HEK293 (cell line): ENCODE measurements at regions not wholly inside any gene's neighbourhood (a gene's known extent, or its start where the extent isn't known, plus 50 kb on each side); places are given as distances from the start of the nearest gene placed in this dataset.

Experiments
- CTCF ChIA-PET: fragments of 350-600 bp; formaldehyde crosslinking; extraction: SDS; loops from one replicate; lab custom pipeline; 2021; ENCODE audit warnings: antibody characterized with exemption; lab: Yijun Ruan, JAX
- POLR2A ChIA-PET: fragments of 300-600 bp; formaldehyde crosslinking; extraction: SDS; loops from one replicate; lab custom pipeline; 2020; ENCODE audit warnings: antibody characterized with exemption, inconsistent platforms; lab: Yijun Ruan, JAX
- H3K27ac ChIP-seq: fragments of 200-500 bp; sonication (Bioruptor generic); 2 replicates; pipeline ENCODE4 v1.5.1; 2014; ENCODE audit warnings: low read depth, low read length, control low read depth, inconsistent platforms; ENCODE audit errors: extremely low read depth
- H3K36me3 ChIP-seq, 2 experiments: fragments of 200-500 bp in 1 of 2; sonication (Bioruptor generic) in 1 of 2; 1 replicate in 1 of 2; 2 replicates in 1 of 2; pipeline ENCODE4 v1.5.1; 2014 to 2017; ENCODE audit warnings: inconsistent platforms in 2 of 2, low read length in 2 of 2; ENCODE audit not compliant: control insufficient read depth in 2 of 2, insufficient read depth in 1 of 2
- H3K4me1 ChIP-seq: fragments of 200-500 bp; sonication (Bioruptor generic); 2 replicates; pipeline ENCODE4 v1.5.1; 2014; ENCODE audit warnings: mild to moderate bottlenecking, low read length, inconsistent platforms; ENCODE audit not compliant: control insufficient read depth, insufficient read depth
- H3K4me3 ChIP-seq: 2 replicates; pipeline ENCODE4 v1.5.1; 2011; ENCODE audit warnings: low read depth, mild to moderate bottlenecking, control low read depth, low read length, moderate library complexity
- H3K9me3 ChIP-seq: fragments of 200-500 bp; sonication (Bioruptor generic); 2 replicates; pipeline ENCODE4 v1.5.1; 2014; ENCODE audit warnings: low read depth, low read length, inconsistent platforms; ENCODE audit not compliant: control insufficient read depth, insufficient read depth
- BCL11B ChIP-seq: fragments of 450-650 bp; formaldehyde crosslinking; IDR thresholded peaks from 2 replicates; pipeline ENCODE4 v1.5.1; 2016; ENCODE audit warnings: low read depth, missing biosample characterization, missing genetic modification characterization
- EGR2 ChIP-seq: fragments of 450-650 bp; formaldehyde crosslinking; IDR thresholded peaks from 2 replicates; pipeline ENCODE4 v1.5.1; 2016; ENCODE audit warnings: low read depth, missing biosample characterization, missing genetic modification characterization
- GFI1B ChIP-seq: fragments of 450-650 bp; formaldehyde crosslinking; IDR thresholded peaks from 2 replicates; pipeline ENCODE4 v1.5.1; 2016; ENCODE audit warnings: missing biosample characterization, missing genetic modification characterization
- GLI4 ChIP-seq: fragments of 450-650 bp; formaldehyde crosslinking; IDR thresholded peaks from 2 replicates; pipeline ENCODE4 v1.5.1; 2016; ENCODE audit warnings: missing biosample characterization, missing genetic modification characterization
- IKZF3 ChIP-seq: fragments of 450-650 bp; IDR thresholded peaks from 2 replicates; pipeline ENCODE4 v1.5.0; 2018; ENCODE audit warnings: missing biosample characterization, mild to moderate bottlenecking, missing genetic modification characterization, moderate library complexity
- OSR2 ChIP-seq: fragments of 450-650 bp; formaldehyde crosslinking; IDR thresholded peaks from 2 replicates; pipeline ENCODE4 v1.5.1; 2016; ENCODE audit warnings: missing biosample characterization, missing genetic modification characterization
- SCRT1 ChIP-seq: fragments of 450-650 bp; formaldehyde crosslinking; IDR thresholded peaks from 2 replicates; pipeline ENCODE4 v1.5.1; 2016; ENCODE audit warnings: missing biosample characterization, missing genetic modification characterization, borderline replicate concordance
- SCRT2 ChIP-seq: fragments of 450-650 bp; formaldehyde crosslinking; IDR thresholded peaks from 2 replicates; pipeline ENCODE4 v1.5.1; 2016; ENCODE audit warnings: missing biosample characterization, missing genetic modification characterization
- SETDB1 ChIP-seq: IDR thresholded peaks from one replicate; pipeline ENCODE4 v1.6.1; 2017; ENCODE audit warnings: mild to moderate bottlenecking, low read length, moderate library complexity, mixed read lengths; ENCODE audit not compliant: insufficient read length
- TCF7L2 ChIP-seq: IDR thresholded peaks from 2 replicates; pipeline ENCODE4 v1.6.1; 2011; ENCODE audit warnings: low read depth, mild to moderate bottlenecking, inconsistent platforms, low read length, moderate library complexity, borderline replicate concordance
- YY1 ChIP-seq: fragments of 450-650 bp; formaldehyde crosslinking; IDR thresholded peaks from 2 replicates; pipeline ENCODE4 v1.5.1; 2018; ENCODE audit warnings: missing biosample characterization, missing genetic modification characterization
- ZNF146 ChIP-seq: fragments of 450-650 bp; formaldehyde crosslinking; IDR thresholded peaks from 2 replicates; pipeline ENCODE4 v1.5.1; 2016; ENCODE audit warnings: missing biosample characterization, missing genetic modification characterization
- ZNF18 ChIP-seq: fragments of 450-650 bp; formaldehyde crosslinking; IDR thresholded peaks from 2 replicates; pipeline ENCODE4 v1.5.1; 2016; ENCODE audit warnings: missing biosample characterization, missing genetic modification characterization
- ZNF214 ChIP-seq: fragments of 450-650 bp; formaldehyde crosslinking; IDR thresholded peaks from 2 replicates; pipeline ENCODE4 v1.5.1; 2017; ENCODE audit warnings: missing biosample characterization, mild to moderate bottlenecking, missing genetic modification characterization, borderline replicate concordance
- ZNF302 ChIP-seq: fragments of 450-650 bp; formaldehyde crosslinking; IDR thresholded peaks from 2 replicates; pipeline ENCODE4 v1.5.1; 2016; ENCODE audit warnings: missing biosample characterization, missing genetic modification characterization, low read depth
- ZNF449 ChIP-seq: fragments of 450-650 bp; formaldehyde crosslinking; IDR thresholded peaks from 2 replicates; pipeline ENCODE4 v1.5.1; 2017; ENCODE audit warnings: missing biosample characterization, mild to moderate bottlenecking, missing genetic modification characterization, moderate library complexity
- ZNF521 ChIP-seq: fragments of 450-650 bp; formaldehyde crosslinking; IDR thresholded peaks from 2 replicates; pipeline ENCODE4 v1.5.1; 2017; ENCODE audit warnings: missing biosample characterization, mild to moderate bottlenecking, missing genetic modification characterization
- ZNF544 ChIP-seq: fragments of 450-650 bp; formaldehyde crosslinking; IDR thresholded peaks from 2 replicates; pipeline ENCODE4 v1.5.0; 2017; ENCODE audit warnings: missing biosample characterization, missing genetic modification characterization
- ZNF549 ChIP-seq: fragments of 450-650 bp; IDR thresholded peaks from 2 replicates; pipeline ENCODE4 v1.5.1; 2018; ENCODE audit warnings: missing biosample characterization, missing genetic modification characterization, mild to moderate bottlenecking, inconsistent platforms, moderate library complexity
- ZNF621 ChIP-seq: fragments of 450-650 bp; formaldehyde crosslinking; IDR thresholded peaks from 2 replicates; pipeline ENCODE4 v1.5.1; 2017; ENCODE audit warnings: missing biosample characterization, missing genetic modification characterization
- ZNF626 ChIP-seq: fragments of 450-650 bp; sonication (Bioruptor Pico); formaldehyde crosslinking; IDR thresholded peaks from 2 replicates; pipeline ENCODE4 v1.5.1; 2018; ENCODE audit warnings: missing biosample characterization, missing genetic modification characterization, inconsistent platforms
- ZNF830 ChIP-seq: fragments of 450-650 bp; IDR thresholded peaks from 2 replicates; pipeline ENCODE4 v1.5.0; 2018; ENCODE audit warnings: missing biosample characterization, missing genetic modification characterization, low read depth, mild to moderate bottlenecking, moderate library complexity
- ZNF837 ChIP-seq: fragments of 450-650 bp; formaldehyde crosslinking; IDR thresholded peaks from 2 replicates; pipeline ENCODE4 v1.5.1; 2016; ENCODE audit warnings: missing biosample characterization, missing genetic modification characterization
- ZNF843 ChIP-seq: fragments of 450-650 bp; formaldehyde crosslinking; IDR thresholded peaks from 2 replicates; pipeline ENCODE4 v1.5.1; 2016; ENCODE audit warnings: missing biosample characterization, missing genetic modification characterization
- ZSCAN23 ChIP-seq: fragments of 450-650 bp; formaldehyde crosslinking; IDR thresholded peaks from 2 replicates; pipeline ENCODE4 v1.5.1; 2016; ENCODE audit warnings: missing biosample characterization, missing genetic modification characterization
- TF ChIP-seq, protein P1 (sequence below): fragments of 450-650 bp; formaldehyde crosslinking; IDR thresholded peaks from 2 replicates; pipeline ENCODE4 v1.5.1; 2016; ENCODE audit warnings: missing biosample characterization, missing genetic modification characterization

DNA sequence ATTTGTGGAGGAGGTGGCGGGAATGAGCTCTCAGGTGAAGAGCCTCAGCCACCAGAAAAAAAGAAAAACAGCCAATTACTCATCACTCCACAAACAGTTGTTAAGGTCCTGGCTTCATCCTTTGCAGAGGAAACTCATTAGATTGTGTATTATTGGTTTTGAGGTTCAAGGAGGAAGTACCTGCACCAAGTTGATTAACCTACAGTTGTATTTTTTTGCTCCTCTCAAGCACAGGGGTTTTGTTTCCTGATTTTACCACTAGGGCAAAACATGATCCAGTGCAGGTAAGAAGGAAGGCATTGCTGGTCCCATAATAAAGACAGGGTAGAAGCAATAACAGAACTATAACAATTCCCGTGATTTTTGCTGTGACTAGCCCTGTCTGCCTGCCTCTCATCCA is 84.0 kb upstream of the QRFPR start:
- POLR2A ChIA-PET, result no interaction called here
- no peak overlapping the region for H3K4me3 ChIP-seq
- TF ChIP-seq ZNF549 (no peak), ZNF146 (no peak), ZNF449 (no peak), SETDB1 (no peak), ZSCAN23 (no peak), IKZF3 (tag by site-specific recombination) (no peak), ZNF837 (no peak)
- no peaks in the 10 kb centered on the region for H3K36me3 ChIP-seq
- H3K27ac ChIP-seq, result no peak overlapping the region
- H3K4me1 ChIP-seq, result no peaks in the 10 kb centered on the region
- CTCF ChIA-PET, result interaction anchor here (0.9 to 2.3 kb wide), 2 partner anchors 12 to 272 kb away, joined by 3 to 5 read pairs; no protein-coding TSS in a partner anchor
- H3K9me3 ChIP-seq, result no peaks in the 10 kb centered on the region

GRCh38 chr4:121462660-121463261 is 81.9 kb upstream of the QRFPR start:
- no peak overlapping the region for H3K27ac ChIP-seq
- no peaks in the 10 kb centered on the region for H3K36me3 ChIP-seq
- ChIA-PET CTCF (interaction anchor here (0.6 to 1.8 kb wide), 22 partner anchors 8 to 288 kb away, joined by 3 to 9 read pairs (median 4); no protein-coding TSS in a partner anchor), POLR2A (no interaction called here)
- no peak overlapping the region for H3K4me3 ChIP-seq
- no peaks in the 10 kb centered on the region for H3K4me1 ChIP-seq
- H3K9me3 ChIP-seq, result no peaks in the 10 kb centered on the region
- TF ChIP-seq YY1 (tag by site-specific recombination) (no peak), ZNF18 (no peak), ZNF843 (tag by site-specific recombination) (no peak), GFI1B (no peak), GLI4 (tag by site-specific recombination) (no peak), EGR2 (tag by site-specific recombination) (no peak), ZNF302 (tag by site-specific recombination) (no peak), ZNF214 (tag by site-specific recombination) (no peak), OSR2 (no peak), ZNF830 (tag by site-specific recombination) (no peak), BCL11B (tag by site-specific recombination) (no peak), SCRT1 (tag by site-specific recombination) (peak; percentile 97), TCF7L2 (peak; percentile 46; the same call in 1 of the 2 replicates), ZNF544 (tag by site-specific recombination) (no peak), ZNF621 (no peak), ZNF626 (tag by site-specific recombination) (no peak), ZNF521 (no peak), ZNF837 (no peak), SCRT2 (tag by site-specific recombination) (peak; percentile 99)
- TF ChIP-seq, protein P1, sequence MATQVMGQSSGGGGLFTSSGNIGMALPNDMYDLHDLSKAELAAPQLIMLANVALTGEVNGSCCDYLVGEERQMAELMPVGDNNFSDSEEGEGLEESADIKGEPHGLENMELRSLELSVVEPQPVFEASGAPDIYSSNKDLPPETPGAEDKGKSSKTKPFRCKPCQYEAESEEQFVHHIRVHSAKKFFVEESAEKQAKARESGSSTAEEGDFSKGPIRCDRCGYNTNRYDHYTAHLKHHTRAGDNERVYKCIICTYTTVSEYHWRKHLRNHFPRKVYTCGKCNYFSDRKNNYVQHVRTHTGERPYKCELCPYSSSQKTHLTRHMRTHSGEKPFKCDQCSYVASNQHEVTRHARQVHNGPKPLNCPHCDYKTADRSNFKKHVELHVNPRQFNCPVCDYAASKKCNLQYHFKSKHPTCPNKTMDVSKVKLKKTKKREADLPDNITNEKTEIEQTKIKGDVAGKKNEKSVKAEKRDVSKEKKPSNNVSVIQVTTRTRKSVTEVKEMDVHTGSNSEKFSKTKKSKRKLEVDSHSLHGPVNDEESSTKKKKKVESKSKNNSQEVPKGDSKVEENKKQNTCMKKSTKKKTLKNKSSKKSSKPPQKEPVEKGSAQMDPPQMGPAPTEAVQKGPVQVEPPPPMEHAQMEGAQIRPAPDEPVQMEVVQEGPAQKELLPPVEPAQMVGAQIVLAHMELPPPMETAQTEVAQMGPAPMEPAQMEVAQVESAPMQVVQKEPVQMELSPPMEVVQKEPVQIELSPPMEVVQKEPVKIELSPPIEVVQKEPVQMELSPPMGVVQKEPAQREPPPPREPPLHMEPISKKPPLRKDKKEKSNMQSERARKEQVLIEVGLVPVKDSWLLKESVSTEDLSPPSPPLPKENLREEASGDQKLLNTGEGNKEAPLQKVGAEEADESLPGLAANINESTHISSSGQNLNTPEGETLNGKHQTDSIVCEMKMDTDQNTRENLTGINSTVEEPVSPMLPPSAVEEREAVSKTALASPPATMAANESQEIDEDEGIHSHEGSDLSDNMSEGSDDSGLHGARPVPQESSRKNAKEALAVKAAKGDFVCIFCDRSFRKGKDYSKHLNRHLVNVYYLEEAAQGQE (tag by site-specific recombination), result no peak
